Right lung (tissue), 2 donors: ENCODE measurements at regions not wholly inside any gene's neighbourhood (a gene's known extent, or its start where the extent isn't known, plus 50 kb on each side); places are given as distances from the start of the nearest gene placed in this dataset.
A peak's percentile ranks its signal among the peaks of the same experiment; 100 is the strongest.

Experiments used
- DNase-seq, 2 donors: peaks; one replicate each; pipeline ENCODE4 v3.0.0-alpha.2; 2013

GRCh38 chr6:120237221-120237620 lies 887.7 kb upstream of the MAN1A1 start:
- no peak for DNase-seq

DNA sequence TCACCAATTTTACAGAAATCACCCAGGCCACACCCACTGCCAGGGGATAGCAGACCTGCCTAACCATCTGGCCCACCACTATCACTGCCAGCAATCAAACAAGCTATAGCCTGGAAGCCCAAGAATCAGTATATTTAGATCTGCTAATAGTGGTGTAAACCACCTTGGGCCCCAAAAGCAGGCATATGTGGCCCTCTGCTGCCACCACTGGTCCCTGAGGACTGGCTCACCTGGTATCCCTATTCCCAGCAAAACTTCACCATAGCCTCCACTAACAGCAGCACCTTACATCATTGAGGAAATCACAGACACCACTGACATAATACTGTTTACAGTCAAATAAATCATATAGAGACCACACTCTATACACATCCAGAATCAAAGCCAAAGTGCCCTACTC lies 880.4 kb upstream of the MAN1A1 start:
- DNase-seq: no peak

DNA sequence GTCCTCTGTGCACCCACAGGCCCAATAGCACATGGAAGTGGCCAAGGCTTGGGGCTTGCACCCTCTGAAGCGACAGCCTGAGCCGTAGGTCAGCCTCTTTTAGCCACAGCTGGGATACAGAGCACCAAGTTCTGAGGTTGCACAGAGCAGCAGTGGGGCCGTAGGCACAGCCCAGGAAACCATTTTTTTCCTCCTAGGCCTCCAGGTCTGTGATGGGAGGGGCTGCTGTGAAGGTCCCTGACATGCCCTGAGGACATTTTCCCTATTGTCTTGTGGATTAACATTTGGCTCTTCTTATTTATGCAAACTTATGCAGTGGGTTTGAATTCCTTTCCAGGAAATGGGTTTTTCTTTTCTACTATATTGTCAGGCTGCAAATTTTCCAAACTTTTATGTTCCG lies 878.7 kb upstream of the MAN1A1 start:
- no peak for DNase-seq

GRCh38 chr6:120219339-120219738 lies 869.8 kb upstream of the MAN1A1 start:
- DNase-seq: no peak

GRCh38 chr6:120214088-120214499 lies 864.5 kb upstream of the MAN1A1 start:
- DNase-seq: no peak

- DNase-seq: no peak
Measured at GRCh38 chr6:120211955-120212792, 862.6 kb upstream of the MAN1A1 start.

DNA sequence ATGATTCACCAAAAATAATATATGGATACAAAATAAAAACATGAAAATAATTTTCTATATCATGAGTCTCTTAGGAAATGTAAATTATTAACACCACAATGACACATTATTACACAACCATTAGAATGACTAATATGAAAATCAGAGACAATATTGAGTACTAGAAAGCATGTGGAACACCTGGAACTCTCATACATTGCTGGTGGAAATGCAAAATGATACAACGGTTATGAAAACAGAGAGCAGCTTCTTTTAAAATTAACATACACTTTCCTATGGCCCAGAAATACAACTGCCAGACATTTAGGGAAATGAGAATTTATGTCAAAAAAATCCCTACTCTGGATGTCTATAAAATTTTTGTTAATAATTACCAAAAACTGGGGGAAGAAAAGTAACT lies 853.3 kb upstream of the MAN1A1 start:
- DNase-seq: no peak

GRCh38 chr6:120200853-120201252 lies 851.3 kb upstream of the MAN1A1 start:
- no peak for DNase-seq

GRCh38 chr6:120198033-120198432 lies 848.5 kb upstream of the MAN1A1 start:
- peak in 1 of 2 donors; percentile 1 for DNase-seq

GRCh38 chr6:120186080-120186479 lies 836.5 kb upstream of the MAN1A1 start:
- no peak for DNase-seq

DNA sequence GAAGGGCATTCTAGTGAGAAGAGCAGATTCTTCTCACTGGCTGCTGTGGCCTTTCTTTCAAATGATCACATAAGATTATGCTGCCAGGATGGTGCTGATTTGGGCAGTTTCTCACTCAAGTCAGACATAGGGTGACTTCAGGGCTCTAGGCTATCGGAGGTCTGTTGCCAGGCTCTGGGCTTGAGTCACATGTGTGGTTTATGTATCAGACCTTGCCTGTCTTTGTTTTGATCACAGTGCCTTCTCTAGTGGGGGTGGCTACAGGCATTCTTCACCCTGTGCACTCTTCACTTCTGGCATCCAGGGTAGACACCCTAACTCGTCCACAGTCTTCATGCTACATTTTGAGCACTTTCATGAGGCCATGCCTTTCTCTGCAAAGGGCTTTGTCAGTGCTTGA lies 823.7 kb upstream of the MAN1A1 start:
- no peak for DNase-seq

DNA sequence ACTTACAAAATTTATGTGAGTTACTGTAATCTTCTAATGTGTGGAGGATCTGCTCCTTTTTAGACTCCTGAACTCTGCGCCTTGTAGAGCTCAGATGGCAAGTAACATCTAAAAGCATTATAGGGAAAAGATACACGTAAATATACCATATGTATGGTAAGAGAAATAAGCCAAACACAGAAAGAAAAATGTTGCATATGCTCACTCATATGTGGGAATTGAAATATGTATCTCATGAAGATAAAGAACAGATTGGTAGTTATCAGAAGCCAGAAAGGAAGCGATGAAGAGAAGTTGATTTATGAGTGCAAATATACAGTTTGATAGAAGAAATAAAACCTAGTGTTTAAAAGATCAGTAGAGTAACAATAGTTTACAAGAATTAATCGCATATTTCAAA lies 815.0 kb upstream of the MAN1A1 start:
- no peak for DNase-seq

DNA sequence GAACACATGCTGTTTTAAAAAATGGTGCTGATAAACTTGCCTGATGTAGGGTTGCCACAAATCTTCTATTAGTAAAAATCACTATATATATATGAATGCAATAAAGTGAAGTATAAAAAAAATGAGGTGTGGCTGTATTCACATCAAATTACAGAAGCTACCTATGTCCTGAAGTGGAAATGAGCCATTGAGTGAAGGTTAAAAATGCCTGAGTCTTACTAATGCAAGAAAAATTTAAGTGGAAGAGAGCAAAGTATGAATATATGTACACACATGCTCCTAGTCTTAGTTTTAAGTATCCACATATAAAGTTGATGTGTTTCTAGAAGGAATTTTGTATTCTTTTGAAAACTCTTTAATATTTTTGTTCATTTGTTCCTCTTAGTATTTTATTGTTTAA lies 808.3 kb upstream of the MAN1A1 start:
- no peak for DNase-seq

GRCh38 chr6:120147071-120147871 lies 797.7 kb upstream of the MAN1A1 start:
- no peak for DNase-seq

- DNase-seq: no peak
Measured at GRCh38 chr6:120141601-120142000, 792.0 kb upstream of the MAN1A1 start.

- DNase-seq: no peak
Measured at GRCh38 chr6:120137492-120137891, 787.9 kb upstream of the MAN1A1 start.

DNA sequence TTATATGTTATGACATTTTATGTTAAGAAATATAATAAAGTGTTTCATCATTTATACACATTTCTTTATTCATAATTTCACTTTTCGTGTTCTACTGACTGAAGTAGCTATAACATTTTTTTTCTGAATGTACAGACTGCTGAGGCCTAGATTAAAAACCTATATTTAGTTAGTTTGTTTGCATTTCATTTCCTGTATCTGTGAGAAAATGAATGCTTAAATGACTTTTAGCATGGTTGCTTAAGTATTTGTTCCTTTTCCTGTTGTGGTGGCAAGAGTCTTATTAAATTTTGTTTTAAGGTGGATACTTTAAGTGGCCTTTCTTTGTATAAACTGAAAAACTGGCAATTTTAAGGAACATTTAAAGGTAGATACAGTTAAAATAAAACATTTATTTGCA lies 779.7 kb upstream of the MAN1A1 start:
- DNase-seq: no peak

GRCh38 chr6:120122401-120122800 lies 772.8 kb upstream of the MAN1A1 start:
- no peak for DNase-seq

DNA sequence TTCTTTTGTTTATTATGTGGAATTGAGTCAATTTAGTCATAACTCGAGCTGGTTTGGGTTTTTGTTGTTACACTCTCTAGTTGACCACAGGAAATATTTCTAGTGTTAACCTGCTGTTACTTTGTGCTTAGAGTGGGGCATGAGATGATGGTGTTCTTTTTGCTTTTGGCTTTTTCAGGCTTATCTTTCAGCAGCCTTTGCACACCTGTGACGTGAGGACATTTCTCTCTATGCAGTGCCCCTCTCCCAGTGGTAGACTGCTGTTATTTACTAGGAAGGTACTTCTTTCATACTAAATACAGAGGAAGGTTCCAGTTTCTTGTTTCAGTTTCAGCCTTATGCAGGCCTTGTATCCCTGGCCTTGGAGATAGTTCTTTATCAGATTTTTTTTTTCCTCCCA lies 766.8 kb upstream of the MAN1A1 start:
- DNase-seq: no peak

- DNase-seq: no peak
Measured at GRCh38 chr6:120112980-120113379, 763.4 kb upstream of the MAN1A1 start.

GRCh38 chr6:120111001-120111400 lies 761.4 kb upstream of the MAN1A1 start:
- DNase-seq: no peak

GRCh38 chr6:120108061-120108795 lies 758.7 kb upstream of the MAN1A1 start:
- DNase-seq: peak; percentile 2 to 3

DNA sequence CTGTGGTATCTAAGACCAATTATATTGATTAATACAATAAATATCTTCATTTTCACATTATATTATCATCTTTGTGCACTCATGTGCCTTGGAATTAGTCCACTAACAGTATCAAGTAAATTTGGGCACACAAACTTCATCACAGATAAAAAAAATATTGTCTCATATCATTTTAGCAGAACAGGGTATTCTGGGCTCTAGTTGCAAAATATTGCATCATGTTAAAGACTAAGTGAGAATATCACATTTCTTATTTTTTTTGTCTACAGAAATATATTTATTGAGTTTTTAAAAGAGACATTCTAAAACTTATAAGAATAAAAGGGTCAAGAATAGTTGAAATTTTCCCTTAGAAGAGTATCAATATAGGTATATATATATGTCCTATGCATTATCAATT lies 754.1 kb upstream of the MAN1A1 start:
- no peak for DNase-seq
